ENCODE measurements at regions not wholly inside any gene's neighbourhood (a gene's known extent, or its start where the extent isn't known, plus 50 kb on each side); places are given as distances from the start of the nearest gene placed in this dataset.
"Not testable (repeated sequence)": the region's sequence is repeated elsewhere in the genome, so short reads cannot be mapped to it uniquely, and the experiment has no call there.

GRCh38 chr2:89797320-89798038 lies 1106.0 kb downstream of the RPIA start:
- no peak for DNase-seq

GRCh38 chr2:89801207-89801606 lies 1109.7 kb downstream of the RPIA start:
- not testable (repeated sequence) for DNase-seq

- not testable (repeated sequence) for DNase-seq
Measured at GRCh38 chr2:89806363-89806762, 1114.9 kb downstream of the RPIA start.

- DNase-seq: no peak
Measured at GRCh38 chr2:89811295-89811694, 1119.8 kb downstream of the RPIA start.

GRCh38 chr2:89811910-89812309 lies 1120.4 kb downstream of the RPIA start:
- DNase-seq: not testable (repeated sequence)

GRCh38 chr2:89814359-89814758 lies 1122.9 kb downstream of the RPIA start:
- DNase-seq: not testable (repeated sequence)

GRCh38 chr2:89818873-89819272 lies 1127.4 kb downstream of the RPIA start:
- no peak for DNase-seq

- DNase-seq: no peak
Measured at GRCh38 chr2:89819809-89820208, 1128.3 kb downstream of the RPIA start.

- no peak for DNase-seq
Measured at GRCh38 chr2:89820248-89820647, 1128.8 kb downstream of the RPIA start.

GRCh38 chr2:89821455-89821945 lies 1130.0 kb downstream of the RPIA start:
- DNase-seq: no peak

- DNase-seq: not testable (repeated sequence)
Measured at GRCh38 chr2:89822342-89822741, 1130.9 kb downstream of the RPIA start.

- no peak for DNase-seq
Measured at GRCh38 chr2:89823556-89823955, 1132.1 kb downstream of the RPIA start.

- no peak for DNase-seq
Measured at GRCh38 chr2:89825034-89825433, 1133.6 kb downstream of the RPIA start.

- DNase-seq: not testable (repeated sequence)
Measured at GRCh38 chr2:89826741-89827140, 1135.3 kb downstream of the RPIA start.

GRCh38 chr2:89827829-89828228 lies 1136.4 kb downstream of the RPIA start:
- not testable (repeated sequence) for DNase-seq

GRCh38 chr2:89828416-89828815 lies 1136.9 kb downstream of the RPIA start:
- not testable (repeated sequence) for DNase-seq

GRCh38 chr2:89828961-89829631 lies 1137.6 kb downstream of the RPIA start:
- not testable (repeated sequence) for DNase-seq

- no peak for DNase-seq
Measured at GRCh38 chr2:89829828-89830227, 1138.4 kb downstream of the RPIA start.

GRCh38 chr2:89830341-89831218 lies 1139.1 kb downstream of the RPIA start:
- DNase-seq: not testable (repeated sequence)

GRCh38 chr2:89831641-89832498 lies 1140.4 kb downstream of the RPIA start:
- DNase-seq: no peak

- DNase-seq: no peak
Measured at GRCh38 chr2:89833116-89833779, 1141.8 kb downstream of the RPIA start.

Measured in renal pelvis (tissue), 1 donor.